HCT116 (cell line): ENCODE measurements at regions not wholly inside any gene's neighbourhood (a gene's known extent, or its start where the extent isn't known, plus 50 kb on each side); places are given as distances from the start of the nearest gene placed in this dataset.

Experiments
- ATAC-seq: fragments of 200-7000 bp; cut with Tn5 transposase; 2 replicates; pipeline ENCODE4 v1.9.1; 2020; ENCODE audit warnings: mild to moderate bottlenecking, moderate library complexity
- BruUV-seq: library from RNA; stranded (reverse); fragments of 400-500 nt; replicated peaks from 2 replicates; lab custom pipeline; 2021; lab: Mats Ljungman, UMichigan
- CTCF ChIA-PET: fragments of 300-600 bp; sonication (Branson Sonifier 250); formaldehyde crosslinking; loops from one replicate; lab custom pipeline; 2021; ENCODE audit warnings: antibody characterized with exemption; lab: Charles Lee
- POLR2A ChIA-PET: fragments of 300-600, 350-600 bp; sonication (Branson Sonifier 250); formaldehyde crosslinking; loops from one replicate; lab custom pipeline; 2021; ENCODE audit warnings: antibody characterized with exemption; lab: Charles Lee
- RAD21 ChIA-PET, 2 experiments: fragments of 300-600 bp; sonication (Branson Sonifier 250); formaldehyde crosslinking; loops; one replicate each; lab custom pipeline; 2023; ENCODE audit warnings: low total read pairs in 2 of 2; ENCODE audit not compliant: uncharacterized antibody in 2 of 2, unreplicated experiment in 2 of 2, low non-redundant PET in 1 of 2; lab: Charles Lee
- DNase-seq: peaks from one replicate; pipeline ENCODE4 v3.0.0-alpha.2; 2010; ENCODE audit warnings: low read depth, low spot score
- H2AFZ ChIP-seq: fragments of 200-600 bp; shearing (Covaris generic), sonication (generic); 2 replicates; pipeline ENCODE4 v1.6.1; 2017; ENCODE audit warnings: low read depth, mixed run types, mixed read lengths, antibody characterized with exemption, low read length; ENCODE audit not compliant: poor library complexity, severe bottlenecking
- H3K27ac ChIP-seq: 2 replicates; pipeline ENCODE4 v1.5.1; 2012; ENCODE audit warnings: low read depth, low read length
- H3K27me3 ChIP-seq: fragments of 200-600 bp; sonication (generic); 2 replicates; pipeline ENCODE4 v1.6.1; 2016; ENCODE audit warnings: mixed run types, low read length, mixed read lengths; ENCODE audit not compliant: insufficient read depth
- H3K36me3 ChIP-seq, 2 experiments: fragments of 200-500 bp in 1 of 2; fragments of 200-600 bp in 1 of 2; sonication (Bioruptor generic) in 1 of 2; sonication (generic) in 1 of 2; 2 replicates each; pipeline versions ENCODE4 v1.5.1 to v1.6.1; 2014 to 2016; ENCODE audit warnings: low read length in 2 of 2, inconsistent platforms in 1 of 2, mixed read lengths in 1 of 2, mixed run types in 1 of 2; ENCODE audit not compliant: insufficient read depth in 2 of 2, control insufficient read depth in 1 of 2
- H3K4me1 ChIP-seq, 2 experiments: fragments of 200-600 bp in 1 of 2; sonication (generic) in 1 of 2; 2 replicates each; pipeline versions ENCODE4 v1.5.1 to v1.6.1; 2012 to 2017; ENCODE audit warnings: low read length in 2 of 2, inconsistent platforms in 1 of 2, mild to moderate bottlenecking in 1 of 2, mixed read lengths in 1 of 2, mixed run types in 1 of 2, moderate library complexity in 1 of 2; ENCODE audit not compliant: insufficient read depth in 2 of 2, control insufficient read depth in 1 of 2
- H3K4me2 ChIP-seq: fragments of 200-600 bp; sonication (generic); 2 replicates; pipeline ENCODE4 v1.6.1; 2017; ENCODE audit warnings: mixed run types, low read length, mixed read lengths
- H3K4me3 ChIP-seq, 2 experiments: fragments of 200-600 bp in 1 of 2; sonication (generic) in 1 of 2; replicated peaks in 1 of 2; 2 replicates each; pipeline ENCODE4 v1.5.1; 2011 to 2016; ENCODE audit warnings: low read length in 2 of 2, control low read depth in 1 of 2, low read depth in 1 of 2, mild to moderate bottlenecking in 1 of 2, mixed read lengths in 1 of 2, mixed run types in 1 of 2
- H3K79me2 ChIP-seq: fragments of 200-600 bp; sonication (generic); 2 replicates; pipeline ENCODE4 v1.6.1; 2017; ENCODE audit warnings: mild to moderate bottlenecking, mixed run types, low read length, moderate library complexity, mixed read lengths; ENCODE audit not compliant: insufficient read depth
- H3K9ac ChIP-seq: fragments of 200-600 bp; sonication (generic); 2 replicates; pipeline ENCODE4 v1.6.1; 2016; ENCODE audit warnings: low read length, mixed read lengths
- H3K9me2 ChIP-seq: fragments of 200-600 bp; sonication (generic), shearing (Covaris generic); 2 replicates; pipeline ENCODE4 v1.6.1; 2017; ENCODE audit warnings: mixed run types, mild to moderate bottlenecking, moderate library complexity; ENCODE audit not compliant: insufficient read depth
- H3K9me3 ChIP-seq, 2 experiments: fragments of 200-500 bp in 1 of 2; fragments of 200-600 bp in 1 of 2; sonication (Bioruptor generic) in 1 of 2; sonication (generic) in 1 of 2; 2 replicates each; pipeline ENCODE4 v1.6.1; 2014 to 2017; ENCODE audit warnings: low read length in 2 of 2, mixed read lengths in 2 of 2, inconsistent platforms in 1 of 2, low read depth in 1 of 2, mild to moderate bottlenecking in 1 of 2, mixed run types in 1 of 2, moderate library complexity in 1 of 2; ENCODE audit not compliant: control insufficient read depth in 1 of 2, insufficient read depth in 1 of 2
- H4K20me1 ChIP-seq: fragments of 200-600 bp; sonication (generic), shearing (Covaris generic); 2 replicates; pipeline ENCODE4 v1.6.1; 2017; ENCODE audit warnings: mixed run types, mild to moderate bottlenecking, moderate library complexity; ENCODE audit not compliant: insufficient read depth
- CBX3 ChIP-seq: IDR thresholded peaks from 2 replicates; pipeline ENCODE4 v1.6.1; 2012; ENCODE audit warnings: low read depth
- CEBPB ChIP-seq: IDR thresholded peaks from 2 replicates; pipeline ENCODE4 v1.6.1; 2012; ENCODE audit warnings: low read depth
- EZH2phosphoT487 ChIP-seq: fragments of 200-600 bp; IDR thresholded peaks from 2 replicates; pipeline ENCODE4 v1.6.1; 2018; ENCODE audit warnings: antibody characterized with exemption, borderline replicate concordance
- POLR2A ChIP-seq: IDR thresholded peaks from 2 replicates; pipeline ENCODE4 v1.7.0; 2011; ENCODE audit warnings: borderline replicate concordance; ENCODE audit not compliant: insufficient read depth, insufficient read length; ENCODE audit errors: extremely low read depth
- RAD21 ChIP-seq: IDR thresholded peaks from 2 replicates; pipeline ENCODE4 v1.6.1; 2012; ENCODE audit warnings: low read depth, mild to moderate bottlenecking
- SIN3A ChIP-seq: IDR thresholded peaks from 2 replicates; pipeline ENCODE4 v1.6.1; 2012; ENCODE audit warnings: low read depth
- SP1 ChIP-seq: IDR thresholded peaks from 2 replicates; pipeline ENCODE4 v1.6.1; 2012; ENCODE audit warnings: low read depth
- SRF ChIP-seq: IDR thresholded peaks from 2 replicates; pipeline ENCODE4 v1.6.1; 2012; ENCODE audit warnings: low read depth
- TCF7L2 ChIP-seq: IDR thresholded peaks from 2 replicates; pipeline ENCODE4 v1.7.0; 2011; ENCODE audit warnings: borderline replicate concordance, inconsistent platforms; ENCODE audit not compliant: insufficient read depth, insufficient read length; ENCODE audit errors: extremely low read depth
- YY1 ChIP-seq: IDR thresholded peaks from 2 replicates; pipeline ENCODE4 v1.6.1; 2011; ENCODE audit warnings: low read length, low read depth, moderate library complexity, mild to moderate bottlenecking; ENCODE audit not compliant: insufficient replicate concordance; ENCODE audit errors: extremely low read depth
- ZFX ChIP-seq: fragments of 450-650 bp; IDR thresholded peaks from 2 replicates; pipeline ENCODE4 v1.6.1; 2017
- intact Hi-C: fragments of 100-400 bp; cut with micrococcal nuclease; formaldehyde crosslinking; loops from 2 replicates; pipeline ENCODE4 v1.10.0; 2022
- TF ChIP-seq, protein P1 (sequence below): IDR thresholded peaks from 2 replicates; pipeline ENCODE4 v1.6.1; 2012; ENCODE audit warnings: low read depth
- TF ChIP-seq, protein P2 (sequence below): IDR thresholded peaks from 2 replicates; pipeline ENCODE4 v1.6.1; 2012
- TF ChIP-seq, protein P3 (sequence below): IDR thresholded peaks from 2 replicates; pipeline ENCODE4 v1.6.1; 2012
- TF ChIP-seq, protein P4 (sequence below), 3 experiments: fragments of 200-600 bp in 1 of 3; sonication (generic) in 1 of 3; IDR thresholded peaks in 2 of 3; conservative IDR thresholded peaks in 1 of 3; 2 replicates each; pipeline ENCODE4 v1.5.1; 2012 to 2017; ENCODE audit warnings: low read depth in 2 of 3, low read length in 2 of 3, antibody characterized with exemption in 1 of 3, borderline replicate concordance in 1 of 3, control low read depth in 1 of 3, mild to moderate bottlenecking in 1 of 3, mixed read lengths in 1 of 3, mixed run types in 1 of 3, moderate library complexity in 1 of 3; ENCODE audit not compliant: insufficient read depth in 1 of 3

DNA sequence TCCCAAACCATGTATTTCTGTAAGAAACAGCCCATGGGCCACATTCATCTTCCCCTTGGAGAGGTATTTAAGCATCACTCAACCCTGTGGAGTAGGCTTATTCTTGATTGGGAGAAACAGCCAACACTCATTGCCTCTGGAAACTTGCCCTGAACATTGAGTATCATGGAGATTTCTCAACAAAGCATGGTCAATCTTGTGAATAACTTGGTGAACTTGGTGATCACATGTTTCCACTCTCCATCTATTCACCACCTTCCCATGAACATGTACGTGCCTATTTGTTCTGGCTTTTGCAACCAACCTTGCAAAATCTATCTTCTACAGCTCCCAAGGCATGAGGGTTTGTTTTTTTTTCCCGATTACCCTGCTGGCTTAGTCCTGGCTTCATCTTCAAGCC, 163.2 kb downstream of the PAH start (continued):
- TF ChIP-seq, protein P1, sequence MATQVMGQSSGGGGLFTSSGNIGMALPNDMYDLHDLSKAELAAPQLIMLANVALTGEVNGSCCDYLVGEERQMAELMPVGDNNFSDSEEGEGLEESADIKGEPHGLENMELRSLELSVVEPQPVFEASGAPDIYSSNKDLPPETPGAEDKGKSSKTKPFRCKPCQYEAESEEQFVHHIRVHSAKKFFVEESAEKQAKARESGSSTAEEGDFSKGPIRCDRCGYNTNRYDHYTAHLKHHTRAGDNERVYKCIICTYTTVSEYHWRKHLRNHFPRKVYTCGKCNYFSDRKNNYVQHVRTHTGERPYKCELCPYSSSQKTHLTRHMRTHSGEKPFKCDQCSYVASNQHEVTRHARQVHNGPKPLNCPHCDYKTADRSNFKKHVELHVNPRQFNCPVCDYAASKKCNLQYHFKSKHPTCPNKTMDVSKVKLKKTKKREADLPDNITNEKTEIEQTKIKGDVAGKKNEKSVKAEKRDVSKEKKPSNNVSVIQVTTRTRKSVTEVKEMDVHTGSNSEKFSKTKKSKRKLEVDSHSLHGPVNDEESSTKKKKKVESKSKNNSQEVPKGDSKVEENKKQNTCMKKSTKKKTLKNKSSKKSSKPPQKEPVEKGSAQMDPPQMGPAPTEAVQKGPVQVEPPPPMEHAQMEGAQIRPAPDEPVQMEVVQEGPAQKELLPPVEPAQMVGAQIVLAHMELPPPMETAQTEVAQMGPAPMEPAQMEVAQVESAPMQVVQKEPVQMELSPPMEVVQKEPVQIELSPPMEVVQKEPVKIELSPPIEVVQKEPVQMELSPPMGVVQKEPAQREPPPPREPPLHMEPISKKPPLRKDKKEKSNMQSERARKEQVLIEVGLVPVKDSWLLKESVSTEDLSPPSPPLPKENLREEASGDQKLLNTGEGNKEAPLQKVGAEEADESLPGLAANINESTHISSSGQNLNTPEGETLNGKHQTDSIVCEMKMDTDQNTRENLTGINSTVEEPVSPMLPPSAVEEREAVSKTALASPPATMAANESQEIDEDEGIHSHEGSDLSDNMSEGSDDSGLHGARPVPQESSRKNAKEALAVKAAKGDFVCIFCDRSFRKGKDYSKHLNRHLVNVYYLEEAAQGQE: no peak
- TF ChIP-seq EZH2phosphoT487 (no peak), CBX3 (no peak), SRF (no peak), TCF7L2 (no peak)
- TF ChIP-seq, protein P2, sequence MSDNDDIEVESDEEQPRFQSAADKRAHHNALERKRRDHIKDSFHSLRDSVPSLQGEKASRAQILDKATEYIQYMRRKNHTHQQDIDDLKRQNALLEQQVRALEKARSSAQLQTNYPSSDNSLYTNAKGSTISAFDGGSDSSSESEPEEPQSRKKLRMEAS: no peak
- TF ChIP-seq, protein P3, sequence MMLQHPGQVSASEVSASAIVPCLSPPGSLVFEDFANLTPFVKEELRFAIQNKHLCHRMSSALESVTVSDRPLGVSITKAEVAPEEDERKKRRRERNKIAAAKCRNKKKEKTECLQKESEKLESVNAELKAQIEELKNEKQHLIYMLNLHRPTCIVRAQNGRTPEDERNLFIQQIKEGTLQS: no peak

DNA sequence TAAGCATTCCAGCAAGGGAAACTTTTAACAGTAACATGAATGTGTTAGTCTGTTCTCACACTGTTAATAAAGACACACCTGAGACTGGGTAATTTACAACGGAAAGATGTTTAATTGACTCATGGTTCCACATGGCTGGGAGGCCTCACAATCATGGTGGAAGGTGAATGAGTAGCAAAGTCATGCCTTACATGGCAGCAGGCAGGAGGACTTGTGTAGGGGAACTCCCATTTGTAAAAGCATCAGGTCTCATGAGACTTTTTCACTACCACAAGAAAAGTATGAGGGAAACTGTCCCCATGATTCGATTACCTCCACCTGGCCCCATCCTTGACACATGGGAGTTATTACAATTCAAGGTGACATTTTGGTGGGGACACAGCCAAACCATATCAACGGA, 168.3 kb downstream of the PAH start:
- Histone ChIP-seq H2AFZ (no peak overlapping the region), H3K79me2 (no peaks in the 10 kb centered on the region), H3K36me3 (no peaks in the 10 kb centered on the region; a peak in 1 of 4 replicates), H4K20me1 (no peaks in the 10 kb centered on the region), H3K4me3 (no peak overlapping the region), H3K4me1 (no peaks in the 10 kb centered on the region), H3K9me3 (no peaks in the 10 kb centered on the region), H3K4me2 (no peak overlapping the region), H3K9me2 (no peaks in the 10 kb centered on the region)
- BruUV-seq: no TSS peak
- ChIA-PET RAD21 (no interaction called here), POLR2A (no interaction called here)
- no peak for ATAC-seq
- no peak for TF ChIP-seq SIN3A
- TF ChIP-seq EZH2phosphoT487: no peak
- no peak for TF ChIP-seq SRF
- TF ChIP-seq, protein P2: no peak
- TF ChIP-seq ZFX: no peak
- TF ChIP-seq, protein P4, sequence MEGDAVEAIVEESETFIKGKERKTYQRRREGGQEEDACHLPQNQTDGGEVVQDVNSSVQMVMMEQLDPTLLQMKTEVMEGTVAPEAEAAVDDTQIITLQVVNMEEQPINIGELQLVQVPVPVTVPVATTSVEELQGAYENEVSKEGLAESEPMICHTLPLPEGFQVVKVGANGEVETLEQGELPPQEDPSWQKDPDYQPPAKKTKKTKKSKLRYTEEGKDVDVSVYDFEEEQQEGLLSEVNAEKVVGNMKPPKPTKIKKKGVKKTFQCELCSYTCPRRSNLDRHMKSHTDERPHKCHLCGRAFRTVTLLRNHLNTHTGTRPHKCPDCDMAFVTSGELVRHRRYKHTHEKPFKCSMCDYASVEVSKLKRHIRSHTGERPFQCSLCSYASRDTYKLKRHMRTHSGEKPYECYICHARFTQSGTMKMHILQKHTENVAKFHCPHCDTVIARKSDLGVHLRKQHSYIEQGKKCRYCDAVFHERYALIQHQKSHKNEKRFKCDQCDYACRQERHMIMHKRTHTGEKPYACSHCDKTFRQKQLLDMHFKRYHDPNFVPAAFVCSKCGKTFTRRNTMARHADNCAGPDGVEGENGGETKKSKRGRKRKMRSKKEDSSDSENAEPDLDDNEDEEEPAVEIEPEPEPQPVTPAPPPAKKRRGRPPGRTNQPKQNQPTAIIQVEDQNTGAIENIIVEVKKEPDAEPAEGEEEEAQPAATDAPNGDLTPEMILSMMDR (IDR thresholded peaks at IDR 0.05 in 2 of 3, conservative IDR thresholded peaks at IDR 0.05 in 1 of 3; ENCODE audit: borderline replicate concordance in 1 of 3, insufficient read depth in 1 of 3, low read depth in 2 of 3, low read length in 2 of 3): no peak
- no peak for TF ChIP-seq RAD21
- TF ChIP-seq YY1: no peak
- no peak for TF ChIP-seq POLR2A
- no peak for TF ChIP-seq CEBPB
- TF ChIP-seq SP1: no peak
- TF ChIP-seq, all 23 proteins: peak for 0
- Histone ChIP-seq H3K27me3 (peaks cover 14% of the 10 kb centered on the region), H3K27ac (no peak overlapping the region), H3K9ac (no peak overlapping the region)
- intact Hi-C loops: loop anchor here (10.0 kb wide), 1 partner anchor 654 kb away; no protein-coding TSS in a partner anchor
- DNase-seq: no peak
- CTCF ChIA-PET: no interaction called here
